GM23338 (cell line): ENCODE measurements at regions not wholly inside any gene's neighbourhood (a gene's known extent, or its start where the extent isn't known, plus 50 kb on each side); places are given as distances from the start of the nearest gene placed in this dataset.

Source experiments
- ATAC-seq: fragments of 200-7000 bp; cut with Tn5 transposase; 3 replicates; pipeline ENCODE4 v1.9.1; 2020
- DNase-seq: peaks from one replicate; pipeline ENCODE4 v3.0.0-alpha.2; 2015; ENCODE audit warnings: low spot score
- H2AFZ ChIP-seq: fragments of 200-600 bp; sonication (generic); 2 replicates; pipeline ENCODE4 v1.8.0; 2016; ENCODE audit warnings: antibody characterized with exemption, mild to moderate bottlenecking, moderate library complexity
- H3F3A ChIP-seq: fragments of 200-600 bp; sonication (generic); replicated peaks from 2 replicates; pipeline ENCODE4 v1.8.0; 2017; ENCODE audit warnings: antibody characterized with exemption, mixed run types, low read depth
- H3K27ac ChIP-seq: fragments of 200-600 bp; sonication (generic); 2 replicates; pipeline ENCODE4 v1.6.1; 2016; ENCODE audit warnings: low read depth
- H3K27me3 ChIP-seq: fragments of 200-600 bp; sonication (generic); 2 replicates; pipeline ENCODE4 v1.8.0; 2016; ENCODE audit warnings: mild to moderate bottlenecking, mixed run types, moderate library complexity; ENCODE audit not compliant: insufficient read depth
- H3K36me3 ChIP-seq: fragments of 200-600 bp; sonication (generic); 2 replicates; pipeline ENCODE4 v1.8.0; 2016; ENCODE audit warnings: mild to moderate bottlenecking; ENCODE audit not compliant: insufficient read depth
- H3K4me1 ChIP-seq: fragments of 200-600 bp; sonication (generic); 2 replicates; pipeline ENCODE4 v1.8.0; 2016; ENCODE audit warnings: mild to moderate bottlenecking, moderate library complexity; ENCODE audit not compliant: insufficient read depth
- H3K4me2 ChIP-seq: fragments of 200-600 bp; sonication (generic); 2 replicates; pipeline ENCODE4 v1.7.1; 2017; ENCODE audit warnings: mixed run types
- H3K4me3 ChIP-seq: fragments of 200-600 bp; sonication (generic); 2 replicates; pipeline ENCODE4 v1.6.1; 2016; ENCODE audit warnings: mixed run types
- H3K79me2 ChIP-seq: fragments of 200-600 bp; sonication (generic); replicated peaks from 2 replicates; pipeline ENCODE4 v1.8.0; 2017; ENCODE audit warnings: mild to moderate bottlenecking; ENCODE audit not compliant: insufficient read depth
- H3K9me2 ChIP-seq: fragments of 200-600 bp; sonication (generic); 2 replicates; pipeline ENCODE4 v1.8.0; 2017; ENCODE audit not compliant: insufficient read depth
- H4K20me1 ChIP-seq: fragments of 200-600 bp; sonication (generic); replicated peaks from 2 replicates; pipeline ENCODE4 v1.8.0; 2017; ENCODE audit warnings: mild to moderate bottlenecking; ENCODE audit not compliant: insufficient read depth
- H3K27ac Mint-ChIP-seq: 2 replicates; pipeline ENCODE4 v1.8.0; 2020; ENCODE audit warnings: inconsistent platforms, mild to moderate bottlenecking, moderate library complexity, mixed read lengths
- H3K27me3 Mint-ChIP-seq: 3 replicates; pipeline ENCODE4 v1.8.0; 2022; ENCODE audit warnings: low read depth, mild to moderate bottlenecking, moderate library complexity, mixed read lengths, inconsistent platforms; ENCODE audit not compliant: insufficient read depth, poor library complexity
- H3K36me3 Mint-ChIP-seq: 3 replicates; pipeline ENCODE4 v1.8.0; 2021; ENCODE audit warnings: low read depth, mild to moderate bottlenecking, inconsistent platforms, moderate library complexity, mixed read lengths
- H3K4me1 Mint-ChIP-seq: 3 replicates; pipeline ENCODE4 v1.8.0; 2020; ENCODE audit warnings: mild to moderate bottlenecking, inconsistent platforms, mixed read lengths
- H3K4me3 Mint-ChIP-seq: 3 replicates; pipeline ENCODE4 v1.8.0; 2021; ENCODE audit warnings: moderate library complexity, mild to moderate bottlenecking, inconsistent platforms, mixed read lengths
- H3K9me3 Mint-ChIP-seq: 3 replicates; pipeline ENCODE4 v1.8.0; 2020; ENCODE audit warnings: moderate library complexity, mild to moderate bottlenecking, inconsistent platforms, mixed read lengths
- EZH2phosphoT487 ChIP-seq: fragments of 200-600 bp; sonication (generic); IDR thresholded peaks from one replicate; pipeline ENCODE4 v1.8.1; 2018; ENCODE audit warnings: antibody characterized with exemption; ENCODE audit not compliant: unreplicated experiment
- JUNB ChIP-seq: IDR thresholded peaks from one replicate; pipeline ENCODE4 v1.6.1; 2016; ENCODE audit warnings: antibody characterized with exemption; ENCODE audit not compliant: unreplicated experiment
- POLR2AphosphoS5 ChIP-seq: IDR thresholded peaks from 2 replicates; pipeline ENCODE4 v1.6.1; 2016; ENCODE audit warnings: antibody characterized with exemption, low read depth
- ZNF114 ChIP-seq: fragments of 250-450 bp; sonication (Bioruptor Pico); IDR thresholded peaks from 2 replicates; pipeline ENCODE4 v1.5.0; 2020; ENCODE audit warnings: mild to moderate bottlenecking, moderate library complexity
- ZNF331 ChIP-seq: fragments of 250-450 bp; sonication (Bioruptor Pico); IDR thresholded peaks from 2 replicates; pipeline ENCODE4 v1.5.0; 2020; ENCODE audit warnings: low read depth, mild to moderate bottlenecking, moderate library complexity
- TF ChIP-seq, protein P1 (sequence below): fragments of 250-450 bp; sonication (Bioruptor Pico); IDR thresholded peaks from 2 replicates; pipeline ENCODE4 v1.5.0; 2020; ENCODE audit warnings: mild to moderate bottlenecking, moderate library complexity
- TF ChIP-seq, protein P2 (sequence below), 2 experiments: fragments of 200-600 bp in 1 of 2; sonication (generic) in 1 of 2; conservative IDR thresholded peaks; 2 replicates each; pipeline versions ENCODE4 v1.5.1 to v1.6.1; 2016 to 2017; ENCODE audit warnings: antibody characterized with exemption in 2 of 2, low read depth in 2 of 2, mild to moderate bottlenecking in 2 of 2, moderate library complexity in 1 of 2

DNA sequence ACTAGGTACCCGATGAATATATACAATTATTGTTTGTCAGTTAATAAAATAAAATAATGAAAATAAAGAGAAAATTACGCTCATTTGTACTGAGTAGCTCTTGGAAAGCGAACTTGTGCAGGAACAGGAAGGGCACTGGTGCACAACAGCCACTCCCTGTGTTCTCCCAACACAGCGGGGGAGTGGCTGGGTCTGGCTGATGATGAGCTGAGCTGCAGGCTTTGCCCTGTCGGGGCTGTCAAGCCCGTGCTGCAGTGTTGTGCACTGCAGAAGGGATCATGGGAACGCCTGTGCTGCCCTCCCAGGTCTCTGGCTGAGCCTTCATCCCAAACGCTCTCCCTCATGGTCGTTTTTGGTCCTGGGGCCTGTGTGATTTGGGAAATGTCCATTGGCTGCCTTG is 131.7 kb upstream of the MAP3K4 start (continued):
- TF ChIP-seq, protein P1, sequence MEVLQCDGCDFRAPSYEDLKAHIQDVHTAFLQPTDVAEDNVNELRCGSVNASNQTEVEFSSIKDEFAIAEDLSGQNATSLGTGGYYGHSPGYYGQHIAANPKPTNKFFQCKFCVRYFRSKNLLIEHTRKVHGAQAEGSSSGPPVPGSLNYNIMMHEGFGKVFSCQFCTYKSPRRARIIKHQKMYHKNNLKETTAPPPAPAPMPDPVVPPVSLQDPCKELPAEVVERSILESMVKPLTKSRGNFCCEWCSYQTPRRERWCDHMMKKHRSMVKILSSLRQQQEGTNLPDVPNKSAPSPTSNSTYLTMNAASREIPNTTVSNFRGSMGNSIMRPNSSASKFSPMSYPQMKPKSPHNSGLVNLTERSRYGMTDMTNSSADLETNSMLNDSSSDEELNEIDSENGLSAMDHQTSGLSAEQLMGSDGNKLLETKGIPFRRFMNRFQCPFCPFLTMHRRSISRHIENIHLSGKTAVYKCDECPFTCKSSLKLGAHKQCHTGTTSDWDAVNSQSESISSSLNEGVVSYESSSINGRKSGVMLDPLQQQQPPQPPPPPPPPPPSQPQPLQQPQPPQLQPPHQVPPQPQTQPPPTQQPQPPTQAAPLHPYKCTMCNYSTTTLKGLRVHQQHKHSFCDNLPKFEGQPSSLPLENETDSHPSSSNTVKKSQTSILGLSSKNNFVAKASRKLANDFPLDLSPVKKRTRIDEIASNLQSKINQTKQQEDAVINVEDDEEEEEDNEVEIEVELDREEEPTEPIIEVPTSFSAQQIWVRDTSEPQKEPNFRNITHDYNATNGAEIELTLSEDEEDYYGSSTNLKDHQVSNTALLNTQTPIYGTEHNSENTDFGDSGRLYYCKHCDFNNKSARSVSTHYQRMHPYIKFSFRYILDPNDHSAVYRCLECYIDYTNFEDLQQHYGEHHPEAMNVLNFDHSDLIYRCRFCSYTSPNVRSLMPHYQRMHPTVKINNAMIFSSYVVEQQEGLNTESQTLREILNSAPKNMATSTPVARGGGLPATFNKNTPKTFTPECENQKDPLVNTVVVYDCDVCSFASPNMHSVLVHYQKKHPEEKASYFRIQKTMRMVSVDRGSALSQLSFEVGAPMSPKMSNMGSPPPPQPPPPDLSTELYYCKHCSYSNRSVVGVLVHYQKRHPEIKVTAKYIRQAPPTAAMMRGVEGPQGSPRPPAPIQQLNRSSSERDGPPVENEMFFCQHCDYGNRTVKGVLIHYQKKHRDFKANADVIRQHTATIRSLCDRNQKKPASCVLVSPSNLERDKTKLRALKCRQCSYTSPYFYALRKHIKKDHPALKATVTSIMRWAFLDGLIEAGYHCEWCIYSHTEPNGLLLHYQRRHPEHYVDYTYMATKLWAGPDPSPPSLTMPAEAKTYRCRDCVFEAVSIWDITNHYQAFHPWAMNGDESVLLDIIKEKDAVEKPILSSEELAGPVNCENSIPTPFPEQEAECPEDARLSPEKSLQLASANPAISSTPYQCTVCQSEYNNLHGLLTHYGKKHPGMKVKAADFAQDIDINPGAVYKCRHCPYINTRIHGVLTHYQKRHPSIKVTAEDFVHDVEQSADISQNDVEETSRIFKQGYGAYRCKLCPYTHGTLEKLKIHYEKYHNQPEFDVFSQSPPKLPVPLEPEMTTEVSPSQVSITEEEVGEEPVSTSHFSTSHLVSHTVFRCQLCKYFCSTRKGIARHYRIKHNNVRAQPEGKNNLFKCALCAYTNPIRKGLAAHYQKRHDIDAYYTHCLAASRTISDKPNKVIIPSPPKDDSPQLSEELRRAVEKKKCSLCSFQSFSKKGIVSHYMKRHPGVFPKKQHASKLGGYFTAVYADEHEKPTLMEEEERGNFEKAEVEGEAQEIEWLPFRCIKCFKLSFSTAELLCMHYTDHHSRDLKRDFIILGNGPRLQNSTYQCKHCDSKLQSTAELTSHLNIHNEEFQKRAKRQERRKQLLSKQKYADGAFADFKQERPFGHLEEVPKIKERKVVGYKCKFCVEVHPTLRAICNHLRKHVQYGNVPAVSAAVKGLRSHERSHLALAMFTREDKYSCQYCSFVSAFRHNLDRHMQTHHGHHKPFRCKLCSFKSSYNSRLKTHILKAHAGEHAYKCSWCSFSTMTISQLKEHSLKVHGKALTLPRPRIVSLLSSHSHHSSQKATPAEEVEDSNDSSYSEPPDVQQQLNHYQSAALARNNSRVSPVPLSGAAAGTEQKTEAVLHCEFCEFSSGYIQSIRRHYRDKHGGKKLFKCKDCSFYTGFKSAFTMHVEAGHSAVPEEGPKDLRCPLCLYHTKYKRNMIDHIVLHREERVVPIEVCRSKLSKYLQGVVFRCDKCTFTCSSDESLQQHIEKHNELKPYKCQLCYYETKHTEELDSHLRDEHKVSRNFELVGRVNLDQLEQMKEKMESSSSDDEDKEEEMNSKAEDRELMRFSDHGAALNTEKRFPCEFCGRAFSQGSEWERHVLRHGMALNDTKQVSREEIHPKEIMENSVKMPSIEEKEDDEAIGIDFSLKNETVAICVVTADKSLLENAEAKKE (CRISPR knock-in tag): no peak
- TF ChIP-seq ZNF114 (no peak), JUNB (no peak), EZH2phosphoT487 (no peak), POLR2AphosphoS5 (no peak), ZNF331 (no peak)

DNA sequence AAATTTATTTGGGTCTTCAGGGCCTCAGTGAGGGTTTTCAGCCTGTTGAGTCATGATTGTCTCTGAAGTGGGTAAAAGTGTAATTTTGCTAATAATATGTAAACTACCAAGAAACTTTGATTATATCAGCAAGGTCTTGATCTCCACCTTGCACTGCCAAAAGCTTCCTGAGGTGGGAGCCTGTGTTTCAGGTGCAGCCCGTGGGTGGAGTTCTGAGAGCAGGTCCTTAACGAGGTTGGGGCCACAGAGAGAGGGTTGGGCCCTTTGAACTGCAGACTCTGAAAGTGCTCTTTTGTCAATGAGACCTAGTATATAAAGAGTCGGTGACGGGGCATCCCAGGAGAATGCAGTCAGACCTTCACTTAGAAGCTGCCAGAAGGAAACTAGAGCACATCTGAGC is 129.7 kb upstream of the MAP3K4 start:
- ATAC-seq (peak; percentile 81), DNase-seq (peak; percentile 28)
- Histone ChIP-seq H4K20me1 (no peaks in the 10 kb centered on the region), H3K27ac (no peak overlapping the region), H3K79me2 (no peaks in the 10 kb centered on the region), H3F3A (no peaks in the 10 kb centered on the region), H3K4me3 (no peak overlapping the region), H2AFZ (no peak overlapping the region), H3K36me3 (no peaks in the 10 kb centered on the region), H3K4me1 (no peaks in the 10 kb centered on the region), H3K4me2 (no peak overlapping the region), H3K9me2 (no peaks in the 10 kb centered on the region), H3K27me3 (no peaks in the 10 kb centered on the region)
- H3K9me3 Mint-ChIP-seq: no peaks in the 10 kb centered on the region; the same call in 2 of the 3 replicates
- H3K4me3 Mint-ChIP-seq: no peak overlapping the region
- H3K27me3 Mint-ChIP-seq: peaks cover 7% of the 10 kb centered on the region
- H3K27ac Mint-ChIP-seq: no peak overlapping the region
- H3K36me3 Mint-ChIP-seq: no peaks in the 10 kb centered on the region
- no peaks in the 10 kb centered on the region; the same call in 2 of the 3 replicates for H3K4me1 Mint-ChIP-seq
- no peak for TF ChIP-seq EZH2phosphoT487
- TF ChIP-seq, protein P2, sequence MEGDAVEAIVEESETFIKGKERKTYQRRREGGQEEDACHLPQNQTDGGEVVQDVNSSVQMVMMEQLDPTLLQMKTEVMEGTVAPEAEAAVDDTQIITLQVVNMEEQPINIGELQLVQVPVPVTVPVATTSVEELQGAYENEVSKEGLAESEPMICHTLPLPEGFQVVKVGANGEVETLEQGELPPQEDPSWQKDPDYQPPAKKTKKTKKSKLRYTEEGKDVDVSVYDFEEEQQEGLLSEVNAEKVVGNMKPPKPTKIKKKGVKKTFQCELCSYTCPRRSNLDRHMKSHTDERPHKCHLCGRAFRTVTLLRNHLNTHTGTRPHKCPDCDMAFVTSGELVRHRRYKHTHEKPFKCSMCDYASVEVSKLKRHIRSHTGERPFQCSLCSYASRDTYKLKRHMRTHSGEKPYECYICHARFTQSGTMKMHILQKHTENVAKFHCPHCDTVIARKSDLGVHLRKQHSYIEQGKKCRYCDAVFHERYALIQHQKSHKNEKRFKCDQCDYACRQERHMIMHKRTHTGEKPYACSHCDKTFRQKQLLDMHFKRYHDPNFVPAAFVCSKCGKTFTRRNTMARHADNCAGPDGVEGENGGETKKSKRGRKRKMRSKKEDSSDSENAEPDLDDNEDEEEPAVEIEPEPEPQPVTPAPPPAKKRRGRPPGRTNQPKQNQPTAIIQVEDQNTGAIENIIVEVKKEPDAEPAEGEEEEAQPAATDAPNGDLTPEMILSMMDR (conservative IDR thresholded peaks at IDR 0.05; ENCODE audit: low read depth in 2 of 2): peak; percentile 28 to 49
